ENCODE measurements at regions not wholly inside any gene's neighbourhood (a gene's known extent, or its start where the extent isn't known, plus 50 kb on each side); places are given as distances from the start of the nearest gene placed in this dataset.

DNA sequence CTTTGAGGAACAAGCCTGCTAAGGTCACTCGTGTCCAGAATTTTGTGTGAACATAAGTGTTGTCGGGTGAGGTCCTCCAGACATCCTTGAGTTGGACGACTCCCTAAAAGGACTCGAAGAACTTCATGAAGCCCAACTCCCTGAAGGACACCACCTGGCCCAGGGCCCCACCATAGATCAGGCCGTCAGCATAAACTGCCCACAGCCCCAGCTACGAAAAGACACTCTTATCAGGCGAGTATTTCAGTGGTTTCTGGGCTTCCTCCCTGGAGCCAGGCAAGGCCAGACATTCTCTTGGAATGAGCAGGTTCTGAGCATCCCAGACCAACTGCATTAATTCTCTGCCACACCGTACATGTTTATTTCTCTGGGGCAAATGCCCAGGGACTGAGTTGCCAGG, 170.1 kb downstream of the IGLL1 start:
- TF ChIP-seq, protein P1, sequence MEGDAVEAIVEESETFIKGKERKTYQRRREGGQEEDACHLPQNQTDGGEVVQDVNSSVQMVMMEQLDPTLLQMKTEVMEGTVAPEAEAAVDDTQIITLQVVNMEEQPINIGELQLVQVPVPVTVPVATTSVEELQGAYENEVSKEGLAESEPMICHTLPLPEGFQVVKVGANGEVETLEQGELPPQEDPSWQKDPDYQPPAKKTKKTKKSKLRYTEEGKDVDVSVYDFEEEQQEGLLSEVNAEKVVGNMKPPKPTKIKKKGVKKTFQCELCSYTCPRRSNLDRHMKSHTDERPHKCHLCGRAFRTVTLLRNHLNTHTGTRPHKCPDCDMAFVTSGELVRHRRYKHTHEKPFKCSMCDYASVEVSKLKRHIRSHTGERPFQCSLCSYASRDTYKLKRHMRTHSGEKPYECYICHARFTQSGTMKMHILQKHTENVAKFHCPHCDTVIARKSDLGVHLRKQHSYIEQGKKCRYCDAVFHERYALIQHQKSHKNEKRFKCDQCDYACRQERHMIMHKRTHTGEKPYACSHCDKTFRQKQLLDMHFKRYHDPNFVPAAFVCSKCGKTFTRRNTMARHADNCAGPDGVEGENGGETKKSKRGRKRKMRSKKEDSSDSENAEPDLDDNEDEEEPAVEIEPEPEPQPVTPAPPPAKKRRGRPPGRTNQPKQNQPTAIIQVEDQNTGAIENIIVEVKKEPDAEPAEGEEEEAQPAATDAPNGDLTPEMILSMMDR (IDR thresholded peaks at IDR 0.05) = no peak
- TF ChIP-seq POLR2A (IDR thresholded peaks at IDR 0.05) = no peak

Measured in right lobe of liver (tissue), 4 donors.